ENCODE measurements at regions not wholly inside any gene's neighbourhood (a gene's known extent, or its start where the extent isn't known, plus 50 kb on each side); places are given as distances from the start of the nearest gene placed in this dataset.

- no peak for TF ChIP-seq CTCF (IDR thresholded peaks at IDR 0.05)
- no peak for TF ChIP-seq POLR2AphosphoS5 (IDR thresholded peaks at IDR 0.05)
- TF ChIP-seq POLR2A (IDR thresholded peaks at IDR 0.05) = no peak
- TF ChIP-seq EP300 (IDR thresholded peaks at IDR 0.05) = no peak
These were observed 78.3 kb downstream of the MICALL2 start for GRCh38 chr7:1380821-1381580.

Data from gastroesophageal sphincter (tissue), 3 donors.